HepG2 (cell line): ENCODE measurements at regions not wholly inside any gene's neighbourhood (a gene's known extent, or its start where the extent isn't known, plus 50 kb on each side); places are given as distances from the start of the nearest gene placed in this dataset.

Source experiments
- ATAC-seq: fragments of 200-7000 bp; cut with Tn5 transposase; 3 replicates; pipeline ENCODE4 v1.9.1; 2020; ENCODE audit warnings: mild to moderate bottlenecking, moderate library complexity
- BruUV-seq: library from RNA; stranded (reverse); fragments of 400-500 nt; replicated peaks from 2 replicates; lab custom pipeline; 2021; lab: Mats Ljungman, UMichigan
- CTCF ChIA-PET: fragments of 300-600 bp; formaldehyde crosslinking; extraction: SDS; loops from one replicate; lab custom pipeline; 2021; ENCODE audit warnings: low total read pairs, inconsistent platforms, low intra/inter-chr PET ratio; lab: Yijun Ruan, JAX
- POLR2A ChIA-PET: fragments of 350-600 bp; sonication (Branson Sonifier 250); formaldehyde crosslinking; loops from one replicate; lab custom pipeline; 2020; ENCODE audit warnings: antibody characterized with exemption, inconsistent platforms; lab: Yijun Ruan, JAX
- DNase-seq: peaks from one replicate; pipeline ENCODE4 v3.0.0-alpha.2; 2015; ENCODE audit warnings: low spot score
- FAIRE-seq: peaks from 3 replicates; lab custom pipeline; 2011; peaks lifted over from hg19 to GRCh38; lab: Jason Lieb, UNC
- H2AFZ ChIP-seq: one replicate; pipeline ENCODE4 v1.6.1; 2011; ENCODE audit warnings: low read length, inconsistent platforms
- H3K27ac ChIP-seq: fragments of 300-600 bp; 3 replicates; pipeline ENCODE4 v1.8.0; 2011; ENCODE audit warnings: mixed run types, mild to moderate bottlenecking, mixed read lengths, low read length, inconsistent platforms; ENCODE audit not compliant: insufficient read depth; ENCODE audit errors: extremely low read length
- H3K27me3 ChIP-seq, 2 experiments: fragments of 200-600 bp in 1 of 2; 2 replicates in 1 of 2; 3 replicates in 1 of 2; pipeline versions ENCODE4 v1.6.0 to v1.8.0; 2011; ENCODE audit warnings: low read length in 2 of 2, mild to moderate bottlenecking in 2 of 2, moderate library complexity in 2 of 2, inconsistent platforms in 1 of 2; ENCODE audit not compliant: insufficient read depth in 2 of 2, control insufficient read depth in 1 of 2
- H3K36me3 ChIP-seq, 2 experiments: fragments of 200-600 bp in 1 of 2; replicated peaks in 1 of 2; 2 replicates in 1 of 2; 3 replicates in 1 of 2; pipeline versions ENCODE4 v1.5.1 to v1.8.0; 2011; ENCODE audit warnings: low read length in 2 of 2, inconsistent platforms in 1 of 2; ENCODE audit not compliant: insufficient read depth in 2 of 2, control insufficient read depth in 1 of 2
- H3K4me1 ChIP-seq: 2 replicates; pipeline ENCODE4 v1.5.1; 2012; ENCODE audit warnings: low read length, inconsistent platforms; ENCODE audit not compliant: insufficient read depth
- H3K4me2 ChIP-seq: 2 replicates; pipeline ENCODE4 v1.6.0; 2011; ENCODE audit warnings: low read depth, low read length, inconsistent platforms
- H3K4me3 ChIP-seq, 3 experiments: fragments of 200-600 bp in 1 of 3; sonication (generic), shearing (Covaris generic) in 1 of 3; replicated peaks in 1 of 3; 2 replicates each; pipeline ENCODE4 v1.5.1; 2011 to 2016; ENCODE audit warnings: low read length in 3 of 3, inconsistent platforms in 2 of 3, low read depth in 2 of 3, mild to moderate bottlenecking in 2 of 3, control low read depth in 1 of 3, mixed read lengths in 1 of 3; ENCODE audit not compliant: insufficient read depth in 1 of 3
- H3K79me2 ChIP-seq: one replicate; pipeline ENCODE4 v1.6.1; 2011; ENCODE audit warnings: low read length, inconsistent platforms; ENCODE audit not compliant: insufficient read depth
- H3K9ac ChIP-seq: 2 replicates; pipeline ENCODE4 v1.6.0; 2011; ENCODE audit warnings: mild to moderate bottlenecking, low read depth, low read length, inconsistent platforms; ENCODE audit not compliant: insufficient read depth
- H3K9me3 ChIP-seq: 2 replicates; pipeline ENCODE4 v1.5.1; 2012; ENCODE audit warnings: mild to moderate bottlenecking, low read length
- H4K20me1 ChIP-seq: 2 replicates; pipeline ENCODE4 v1.6.0; 2011; ENCODE audit warnings: inconsistent platforms, mild to moderate bottlenecking, low read length, moderate library complexity; ENCODE audit not compliant: insufficient read depth
- CEBPB ChIP-seq: IDR thresholded peaks from 2 replicates; pipeline ENCODE4 v1.6.1; 2011; ENCODE audit warnings: low read depth, low read length, improper control_type of control experiment, borderline replicate concordance
- GRHL1 ChIP-seq: sonication (generic); formaldehyde crosslinking; conservative IDR thresholded peaks from 2 replicates; pipeline ENCODE4 v1.8.0; 2022; ENCODE audit warnings: missing genetic modification reagents
- NR2F6 ChIP-seq, 2 experiments: IDR thresholded peaks; 2 replicates each; pipeline ENCODE4 v1.6.1; 2016; ENCODE audit warnings: antibody characterized with exemption in 1 of 2, mild to moderate bottlenecking in 1 of 2
- ZBTB4 ChIP-seq: sonication (generic); formaldehyde crosslinking; IDR thresholded peaks from 2 replicates; pipeline ENCODE4 v1.4.0; 2020; ENCODE audit warnings: missing genetic modification reagents, mild to moderate bottlenecking, borderline replicate concordance
- WGBS: methylation state at CpG from one replicate; pipeline ENCODE4 v1.1.6; 2017; ENCODE audit warnings: low lambda C conversion rate; 5-methylcytosine and 5-hydroxymethylcytosine counted together
- in situ Hi-C: cut with HindIII; loops from 2 replicates; pipeline ENCODE4 v1.10.0; 2017; ENCODE audit warnings: low pct_unique_long_range_greater_than_20kb; ENCODE audit not compliant: extremely low pct_ligation_motif_present
- intact Hi-C: fragments of 100-400 bp; cut with micrococcal nuclease; formaldehyde crosslinking; loops from one replicate; pipeline ENCODE4 v1.10.0; 2022; ENCODE audit not compliant: unreplicated experiment

- no peaks in the 10 kb centered on the region for H4K20me1 ChIP-seq
- H3K4me2 ChIP-seq = no peak overlapping the region
- 3% methylated on average over 1 of the region's 1 CpG for WGBS
- in situ Hi-C loops = loop anchor here (25.0 kb wide), 1 partner anchor 290 kb away; no protein-coding TSS in a partner anchor
- CTCF ChIA-PET = no interaction called here
- H3K79me2 ChIP-seq = no peaks in the 10 kb centered on the region
- no peaks in the 10 kb centered on the region for H3K27me3 ChIP-seq
- TF ChIP-seq GRHL1 (CRISPR knock-in tag) = no peak
- no peak for TF ChIP-seq ZBTB4
- 0 out of 2 replicates have a peak, but pooled peaks have one; percentile 12 for TF ChIP-seq CEBPB
- no peak for TF ChIP-seq NR2F6 (IDR thresholded peaks at IDR 0.05)
- no peak for TF ChIP-seq NR2F6 (CRISPR knock-in tag; IDR thresholded peaks at IDR 0.05)
- TF ChIP-seq, all 625 proteins: peak for 1
- FAIRE-seq (no peak), DNase-seq (no peak), ATAC-seq (no peak)
- Histone ChIP-seq H3K9me3 (no peaks in the 10 kb centered on the region), H3K36me3 (no peaks in the 10 kb centered on the region), H3K9ac (no peak overlapping the region), H3K4me1 (no peaks in the 10 kb centered on the region), H3K4me3 (no peak overlapping the region), H3K27ac (no peak overlapping the region), H2AFZ (no peak overlapping the region)
- no TSS peak for BruUV-seq
- intact Hi-C loops = loop anchor here (10.0 kb wide), 1 partner anchor 307 kb away; no protein-coding TSS in a partner anchor
- POLR2A ChIA-PET = no interaction called here
Measured at GRCh38 chr2:161552015-161552414, 72.2 kb upstream of the SLC4A10 start.
